GM23338 (cell line): ENCODE measurements at regions not wholly inside any gene's neighbourhood (a gene's known extent, or its start where the extent isn't known, plus 50 kb on each side); places are given as distances from the start of the nearest gene placed in this dataset.

ENCODE experiments used
- ATAC-seq: fragments of 200-7000 bp; cut with Tn5 transposase; 3 replicates; pipeline ENCODE4 v1.9.1; 2020
- DNase-seq: peaks from one replicate; pipeline ENCODE4 v3.0.0-alpha.2; 2015; ENCODE audit warnings: low spot score
- H2AFZ ChIP-seq: fragments of 200-600 bp; sonication (generic); 2 replicates; pipeline ENCODE4 v1.8.0; 2016; ENCODE audit warnings: antibody characterized with exemption, mild to moderate bottlenecking, moderate library complexity
- H3F3A ChIP-seq: fragments of 200-600 bp; sonication (generic); replicated peaks from 2 replicates; pipeline ENCODE4 v1.8.0; 2017; ENCODE audit warnings: antibody characterized with exemption, mixed run types, low read depth
- H3K27ac ChIP-seq: fragments of 200-600 bp; sonication (generic); 2 replicates; pipeline ENCODE4 v1.6.1; 2016; ENCODE audit warnings: low read depth
- H3K27me3 ChIP-seq: fragments of 200-600 bp; sonication (generic); 2 replicates; pipeline ENCODE4 v1.8.0; 2016; ENCODE audit warnings: mild to moderate bottlenecking, mixed run types, moderate library complexity; ENCODE audit not compliant: insufficient read depth
- H3K36me3 ChIP-seq: fragments of 200-600 bp; sonication (generic); 2 replicates; pipeline ENCODE4 v1.8.0; 2016; ENCODE audit warnings: mild to moderate bottlenecking; ENCODE audit not compliant: insufficient read depth
- H3K4me1 ChIP-seq: fragments of 200-600 bp; sonication (generic); 2 replicates; pipeline ENCODE4 v1.8.0; 2016; ENCODE audit warnings: mild to moderate bottlenecking, moderate library complexity; ENCODE audit not compliant: insufficient read depth
- H3K4me2 ChIP-seq: fragments of 200-600 bp; sonication (generic); 2 replicates; pipeline ENCODE4 v1.7.1; 2017; ENCODE audit warnings: mixed run types
- H3K4me3 ChIP-seq: fragments of 200-600 bp; sonication (generic); 2 replicates; pipeline ENCODE4 v1.6.1; 2016; ENCODE audit warnings: mixed run types
- H3K79me2 ChIP-seq: fragments of 200-600 bp; sonication (generic); replicated peaks from 2 replicates; pipeline ENCODE4 v1.8.0; 2017; ENCODE audit warnings: mild to moderate bottlenecking; ENCODE audit not compliant: insufficient read depth
- H3K9me2 ChIP-seq: fragments of 200-600 bp; sonication (generic); 2 replicates; pipeline ENCODE4 v1.8.0; 2017; ENCODE audit not compliant: insufficient read depth
- H4K20me1 ChIP-seq: fragments of 200-600 bp; sonication (generic); replicated peaks from 2 replicates; pipeline ENCODE4 v1.8.0; 2017; ENCODE audit warnings: mild to moderate bottlenecking; ENCODE audit not compliant: insufficient read depth
- H3K27ac Mint-ChIP-seq: 2 replicates; pipeline ENCODE4 v1.8.0; 2020; ENCODE audit warnings: inconsistent platforms, mild to moderate bottlenecking, moderate library complexity, mixed read lengths
- H3K27me3 Mint-ChIP-seq: 3 replicates; pipeline ENCODE4 v1.8.0; 2022; ENCODE audit warnings: low read depth, mild to moderate bottlenecking, moderate library complexity, mixed read lengths, inconsistent platforms; ENCODE audit not compliant: insufficient read depth, poor library complexity
- H3K36me3 Mint-ChIP-seq: 3 replicates; pipeline ENCODE4 v1.8.0; 2021; ENCODE audit warnings: low read depth, mild to moderate bottlenecking, inconsistent platforms, moderate library complexity, mixed read lengths
- H3K4me1 Mint-ChIP-seq: 3 replicates; pipeline ENCODE4 v1.8.0; 2020; ENCODE audit warnings: mild to moderate bottlenecking, inconsistent platforms, mixed read lengths
- H3K4me3 Mint-ChIP-seq: 3 replicates; pipeline ENCODE4 v1.8.0; 2021; ENCODE audit warnings: moderate library complexity, mild to moderate bottlenecking, inconsistent platforms, mixed read lengths
- H3K9me3 Mint-ChIP-seq: 3 replicates; pipeline ENCODE4 v1.8.0; 2020; ENCODE audit warnings: moderate library complexity, mild to moderate bottlenecking, inconsistent platforms, mixed read lengths
- CTCF ChIP-seq, 2 experiments: fragments of 200-600 bp in 1 of 2; sonication (generic) in 1 of 2; conservative IDR thresholded peaks; 2 replicates each; pipeline versions ENCODE4 v1.5.1 to v1.6.1; 2016 to 2017; ENCODE audit warnings: antibody characterized with exemption in 2 of 2, low read depth in 2 of 2, mild to moderate bottlenecking in 2 of 2, moderate library complexity in 1 of 2
- ETS1 ChIP-seq: IDR thresholded peaks from 2 replicates; pipeline ENCODE4 v1.6.1; 2016; ENCODE audit warnings: antibody characterized with exemption
- EZH2 ChIP-seq: fragments of 200-600 bp; sonication (generic); IDR thresholded peaks from one replicate; pipeline ENCODE4 v1.8.0; 2017; ENCODE audit warnings: antibody characterized with exemption, mild to moderate bottlenecking, low read depth; ENCODE audit not compliant: unreplicated experiment
- JUNB ChIP-seq: IDR thresholded peaks from one replicate; pipeline ENCODE4 v1.6.1; 2016; ENCODE audit warnings: antibody characterized with exemption; ENCODE audit not compliant: unreplicated experiment
- NANOG ChIP-seq: IDR thresholded peaks from 2 replicates; pipeline ENCODE4 v1.6.1; 2016; ENCODE audit warnings: antibody characterized with exemption, borderline replicate concordance
- POLR2AphosphoS5 ChIP-seq: IDR thresholded peaks from 2 replicates; pipeline ENCODE4 v1.6.1; 2016; ENCODE audit warnings: antibody characterized with exemption, low read depth
- REST ChIP-seq: IDR thresholded peaks from one replicate; pipeline ENCODE4 v1.6.1; 2018; ENCODE audit warnings: antibody characterized with exemption; ENCODE audit not compliant: unreplicated experiment
- ZNF114 ChIP-seq: fragments of 250-450 bp; sonication (Bioruptor Pico); IDR thresholded peaks from 2 replicates; pipeline ENCODE4 v1.5.0; 2020; ENCODE audit warnings: mild to moderate bottlenecking, moderate library complexity
- TF ChIP-seq, protein P1 (sequence below): fragments of 250-450 bp; sonication (Bioruptor Pico); IDR thresholded peaks from 2 replicates; pipeline ENCODE4 v1.5.0; 2020; ENCODE audit warnings: mild to moderate bottlenecking, moderate library complexity

GRCh38 chr7:138186951-138187351 lies 110.7 kb downstream of the AKR1D1 start:
- Mint-ChIP-seq H3K27me3 (peaks cover 4% of the 10 kb centered on the region), H3K27ac (no peak overlapping the region), H3K9me3 (peaks cover 58% of the 10 kb centered on the region), H3K36me3 (peaks cover 71% of the 10 kb centered on the region), H3K4me1 (peaks cover 6% of the 10 kb centered on the region), H3K4me3 (no peak overlapping the region)
- H3K4me3 ChIP-seq = no peak overlapping the region
- H3K4me1 ChIP-seq = peaks cover 5% of the 10 kb centered on the region; the same call in 1 of the 2 replicates
- H3K36me3 ChIP-seq = peaks cover 17% of the 10 kb centered on the region
- TF ChIP-seq REST (no peak), POLR2AphosphoS5 (no peak), EZH2 (no peak)
- no peak overlapping the region for H2AFZ ChIP-seq
- H3K27me3 ChIP-seq = no peaks in the 10 kb centered on the region
- DNase-seq = no peak
- no peak overlapping the region for H3K27ac ChIP-seq
- ATAC-seq = no peak
- H4K20me1 ChIP-seq = no peaks in the 10 kb centered on the region
- H3K79me2 ChIP-seq = no peaks in the 10 kb centered on the region
- no peak overlapping the region for H3K4me2 ChIP-seq
- H3K9me2 ChIP-seq = no peaks in the 10 kb centered on the region
- H3F3A ChIP-seq = no peaks in the 10 kb centered on the region

DNA sequence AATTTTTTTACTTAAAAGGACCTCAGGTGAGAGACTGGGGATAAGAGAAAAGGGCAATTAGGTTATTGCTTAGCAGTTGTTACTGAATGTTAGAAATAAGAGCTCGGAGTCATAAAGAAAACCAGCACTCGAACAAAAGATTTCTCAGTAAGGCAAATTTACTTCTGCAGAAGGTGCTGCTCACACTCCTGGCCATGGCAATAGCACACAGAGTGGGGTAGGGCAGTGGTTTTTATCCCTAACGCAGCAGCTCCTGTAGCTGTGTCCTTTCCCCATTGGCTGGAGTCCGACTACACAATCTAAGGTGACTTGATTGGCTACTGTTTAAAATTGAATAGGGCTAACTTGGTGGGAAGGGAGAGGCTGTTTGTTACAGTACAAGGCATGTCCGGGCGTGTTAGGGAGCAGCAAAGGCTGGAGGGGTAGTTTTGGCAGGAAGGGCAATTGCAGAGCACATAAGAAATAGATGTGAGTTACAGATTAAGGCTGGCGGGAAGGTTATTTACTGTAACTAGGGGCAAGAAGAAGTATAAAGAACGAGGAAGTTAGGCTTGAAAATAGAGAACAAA lies 112.1 kb downstream of the AKR1D1 start:
- Mint-ChIP-seq H3K36me3 (peaks cover 71% of the 10 kb centered on the region), H3K27me3 (peaks cover 6% of the 10 kb centered on the region), H3K27ac (no peak overlapping the region), H3K9me3 (peaks cover 55% of the 10 kb centered on the region), H3K4me1 (peaks cover 2% of the 10 kb centered on the region; the same call in 1 of the 3 replicates), H3K4me3 (no peak overlapping the region)
- no peaks in the 10 kb centered on the region for H3K4me1 ChIP-seq
- no peak overlapping the region for H3K27ac ChIP-seq
- H3K27me3 ChIP-seq = no peaks in the 10 kb centered on the region
- no peaks in the 10 kb centered on the region for H3K9me2 ChIP-seq
- H3K79me2 ChIP-seq = no peaks in the 10 kb centered on the region
- ATAC-seq (no peak), DNase-seq (no peak)
- H3K36me3 ChIP-seq = peaks cover 17% of the 10 kb centered on the region
- H2AFZ ChIP-seq = no peak overlapping the region
- no peak overlapping the region for H3K4me3 ChIP-seq
- no peak for TF ChIP-seq NANOG
- TF ChIP-seq JUNB = no peak
- TF ChIP-seq, protein P1, sequence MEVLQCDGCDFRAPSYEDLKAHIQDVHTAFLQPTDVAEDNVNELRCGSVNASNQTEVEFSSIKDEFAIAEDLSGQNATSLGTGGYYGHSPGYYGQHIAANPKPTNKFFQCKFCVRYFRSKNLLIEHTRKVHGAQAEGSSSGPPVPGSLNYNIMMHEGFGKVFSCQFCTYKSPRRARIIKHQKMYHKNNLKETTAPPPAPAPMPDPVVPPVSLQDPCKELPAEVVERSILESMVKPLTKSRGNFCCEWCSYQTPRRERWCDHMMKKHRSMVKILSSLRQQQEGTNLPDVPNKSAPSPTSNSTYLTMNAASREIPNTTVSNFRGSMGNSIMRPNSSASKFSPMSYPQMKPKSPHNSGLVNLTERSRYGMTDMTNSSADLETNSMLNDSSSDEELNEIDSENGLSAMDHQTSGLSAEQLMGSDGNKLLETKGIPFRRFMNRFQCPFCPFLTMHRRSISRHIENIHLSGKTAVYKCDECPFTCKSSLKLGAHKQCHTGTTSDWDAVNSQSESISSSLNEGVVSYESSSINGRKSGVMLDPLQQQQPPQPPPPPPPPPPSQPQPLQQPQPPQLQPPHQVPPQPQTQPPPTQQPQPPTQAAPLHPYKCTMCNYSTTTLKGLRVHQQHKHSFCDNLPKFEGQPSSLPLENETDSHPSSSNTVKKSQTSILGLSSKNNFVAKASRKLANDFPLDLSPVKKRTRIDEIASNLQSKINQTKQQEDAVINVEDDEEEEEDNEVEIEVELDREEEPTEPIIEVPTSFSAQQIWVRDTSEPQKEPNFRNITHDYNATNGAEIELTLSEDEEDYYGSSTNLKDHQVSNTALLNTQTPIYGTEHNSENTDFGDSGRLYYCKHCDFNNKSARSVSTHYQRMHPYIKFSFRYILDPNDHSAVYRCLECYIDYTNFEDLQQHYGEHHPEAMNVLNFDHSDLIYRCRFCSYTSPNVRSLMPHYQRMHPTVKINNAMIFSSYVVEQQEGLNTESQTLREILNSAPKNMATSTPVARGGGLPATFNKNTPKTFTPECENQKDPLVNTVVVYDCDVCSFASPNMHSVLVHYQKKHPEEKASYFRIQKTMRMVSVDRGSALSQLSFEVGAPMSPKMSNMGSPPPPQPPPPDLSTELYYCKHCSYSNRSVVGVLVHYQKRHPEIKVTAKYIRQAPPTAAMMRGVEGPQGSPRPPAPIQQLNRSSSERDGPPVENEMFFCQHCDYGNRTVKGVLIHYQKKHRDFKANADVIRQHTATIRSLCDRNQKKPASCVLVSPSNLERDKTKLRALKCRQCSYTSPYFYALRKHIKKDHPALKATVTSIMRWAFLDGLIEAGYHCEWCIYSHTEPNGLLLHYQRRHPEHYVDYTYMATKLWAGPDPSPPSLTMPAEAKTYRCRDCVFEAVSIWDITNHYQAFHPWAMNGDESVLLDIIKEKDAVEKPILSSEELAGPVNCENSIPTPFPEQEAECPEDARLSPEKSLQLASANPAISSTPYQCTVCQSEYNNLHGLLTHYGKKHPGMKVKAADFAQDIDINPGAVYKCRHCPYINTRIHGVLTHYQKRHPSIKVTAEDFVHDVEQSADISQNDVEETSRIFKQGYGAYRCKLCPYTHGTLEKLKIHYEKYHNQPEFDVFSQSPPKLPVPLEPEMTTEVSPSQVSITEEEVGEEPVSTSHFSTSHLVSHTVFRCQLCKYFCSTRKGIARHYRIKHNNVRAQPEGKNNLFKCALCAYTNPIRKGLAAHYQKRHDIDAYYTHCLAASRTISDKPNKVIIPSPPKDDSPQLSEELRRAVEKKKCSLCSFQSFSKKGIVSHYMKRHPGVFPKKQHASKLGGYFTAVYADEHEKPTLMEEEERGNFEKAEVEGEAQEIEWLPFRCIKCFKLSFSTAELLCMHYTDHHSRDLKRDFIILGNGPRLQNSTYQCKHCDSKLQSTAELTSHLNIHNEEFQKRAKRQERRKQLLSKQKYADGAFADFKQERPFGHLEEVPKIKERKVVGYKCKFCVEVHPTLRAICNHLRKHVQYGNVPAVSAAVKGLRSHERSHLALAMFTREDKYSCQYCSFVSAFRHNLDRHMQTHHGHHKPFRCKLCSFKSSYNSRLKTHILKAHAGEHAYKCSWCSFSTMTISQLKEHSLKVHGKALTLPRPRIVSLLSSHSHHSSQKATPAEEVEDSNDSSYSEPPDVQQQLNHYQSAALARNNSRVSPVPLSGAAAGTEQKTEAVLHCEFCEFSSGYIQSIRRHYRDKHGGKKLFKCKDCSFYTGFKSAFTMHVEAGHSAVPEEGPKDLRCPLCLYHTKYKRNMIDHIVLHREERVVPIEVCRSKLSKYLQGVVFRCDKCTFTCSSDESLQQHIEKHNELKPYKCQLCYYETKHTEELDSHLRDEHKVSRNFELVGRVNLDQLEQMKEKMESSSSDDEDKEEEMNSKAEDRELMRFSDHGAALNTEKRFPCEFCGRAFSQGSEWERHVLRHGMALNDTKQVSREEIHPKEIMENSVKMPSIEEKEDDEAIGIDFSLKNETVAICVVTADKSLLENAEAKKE (CRISPR knock-in tag) = no peak
- TF ChIP-seq CTCF (conservative IDR thresholded peaks at IDR 0.05; ENCODE audit: low read depth in 2 of 2) = no peak
- no peak for TF ChIP-seq POLR2AphosphoS5
- no peak for TF ChIP-seq ETS1
- no peak for TF ChIP-seq EZH2
- no peak for TF ChIP-seq ZNF114 (CRISPR knock-in tag)
- no peak overlapping the region for H3K4me2 ChIP-seq
- no peaks in the 10 kb centered on the region for H3F3A ChIP-seq
- no peaks in the 10 kb centered on the region for H4K20me1 ChIP-seq
